ENCODE measurements at regions not wholly inside any gene's neighbourhood (a gene's known extent, or its start where the extent isn't known, plus 50 kb on each side); places are given as distances from the start of the nearest gene placed in this dataset.
"Not testable (repeated sequence)": the region's sequence is repeated elsewhere in the genome, so short reads cannot be mapped to it uniquely, and the experiment has no call there.

GRCh38 chrX:151099001-151099400 is 77.4 kb upstream of the GPR50 start:
- Histone ChIP-seq H3K14ac (ENCODE audit: low read length) (no peak overlapping the region), H3K18ac (ENCODE audit: low read length) (no peak overlapping the region), H2AFZ (ENCODE audit: low read length) (no peak overlapping the region), H3K79me1 (ENCODE audit: low read depth, low read length) (no peaks in the 10 kb centered on the region), H3K27me3 (ENCODE audit: control insufficient read depth in 3 of 3, insufficient read depth in 3 of 3, low read depth in 1 of 3, low read length in 3 of 3) (no peaks in the 10 kb centered on the region), H4K91ac (ENCODE audit: low read depth, low read length, poor library complexity) (no peak overlapping the region), H3K4me1 (ENCODE audit: control insufficient read depth in 2 of 2, insufficient read depth in 1 of 2, low read depth in 1 of 2, low read length in 2 of 2) (no peaks in the 10 kb centered on the region), H3K9ac (ENCODE audit: low read depth, low read length, poor library complexity) (no peak overlapping the region), H2BK5ac (ENCODE audit: low read length) (no peak overlapping the region), H2BK120ac (ENCODE audit: low read depth, low read length) (no peak overlapping the region), H3K4me3 (ENCODE audit: low read length in 2 of 2) (no peak overlapping the region), H3K36me3 (replicated peaks in 1 of 2; ENCODE audit: control insufficient read depth in 2 of 2, insufficient read depth in 2 of 2, low read length in 2 of 2) (no peaks in the 10 kb centered on the region), H3K4ac (ENCODE audit: low read length) (no peak overlapping the region), H2BK15ac (ENCODE audit: low read length) (no peak overlapping the region), H2BK12ac (ENCODE audit: low read length) (no peak overlapping the region), H2AK5ac (ENCODE audit: low read depth, low read length) (no peak overlapping the region), H3K27ac (replicated peaks; ENCODE audit: low read length) (no peak overlapping the region), H3K23ac (ENCODE audit: low read depth, low read length, poor library complexity) (no peak overlapping the region), H3K9me3 (replicated peaks in 1 of 2; ENCODE audit: control insufficient read depth in 2 of 2, insufficient read depth in 1 of 2, low read depth in 1 of 2, low read length in 2 of 2) (no peaks in the 10 kb centered on the region), H4K8ac (ENCODE audit: low read depth, low read length) (no peak overlapping the region), H3K4me2 (ENCODE audit: insufficient read depth, low read length, poor library complexity, severe bottlenecking) (no peak overlapping the region)
- no CpG with 5 or more reads among the region's 6 CpGs for WGBS, 2 donors (ENCODE audit: extremely low coverage in 2 of 2, insufficient read length in 2 of 2, insufficient replicate concordance in 1 of 2)
- DNase-seq (ENCODE audit: low spot score): no peak

DNA sequence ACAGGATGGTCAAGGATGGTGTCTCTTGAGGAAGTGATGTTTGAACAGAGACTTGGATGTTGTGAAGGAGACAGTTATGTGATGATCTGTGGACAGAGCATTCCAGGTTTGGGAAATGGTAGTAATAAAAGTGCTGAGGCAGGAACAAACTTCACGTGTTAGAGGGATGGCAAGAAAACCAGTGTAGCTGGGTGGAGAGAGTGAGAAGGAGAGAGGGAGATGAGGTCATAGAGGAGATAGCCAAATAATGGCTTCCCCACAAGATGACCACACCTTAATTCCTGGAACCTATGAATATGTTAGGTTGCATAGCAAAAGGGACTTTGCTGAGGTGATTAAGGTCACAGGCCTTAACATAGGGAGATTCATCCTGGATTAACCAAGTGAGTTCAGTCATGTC is 75.6 kb upstream of the GPR50 start:
- no peak overlapping the region for H3K9ac ChIP-seq (ENCODE audit: low read depth, low read length, poor library complexity)
- no peak overlapping the region for H2BK5ac ChIP-seq (ENCODE audit: low read length)
- H3K18ac ChIP-seq (ENCODE audit: low read length): no peak overlapping the region
- H3K36me3 ChIP-seq (replicated peaks in 1 of 2; ENCODE audit: control insufficient read depth in 2 of 2, insufficient read depth in 2 of 2, low read length in 2 of 2): no peaks in the 10 kb centered on the region
- H3K23ac ChIP-seq (ENCODE audit: low read depth, low read length, poor library complexity): no peak overlapping the region
- no peak overlapping the region for H3K4me2 ChIP-seq (ENCODE audit: insufficient read depth, low read length, poor library complexity, severe bottlenecking)
- no peak overlapping the region for H3K4ac ChIP-seq (ENCODE audit: low read length)
- H2BK120ac ChIP-seq (ENCODE audit: low read depth, low read length): no peak overlapping the region
- H3K27ac ChIP-seq (replicated peaks; ENCODE audit: low read length): no peak overlapping the region
- H4K8ac ChIP-seq (ENCODE audit: low read depth, low read length): no peak overlapping the region
- no CpG with 5 or more reads among the region's 1 CpG for WGBS, 2 donors (ENCODE audit: extremely low coverage in 2 of 2, insufficient read length in 2 of 2, insufficient replicate concordance in 1 of 2)
- no peaks in the 10 kb centered on the region for H3K9me3 ChIP-seq (replicated peaks in 1 of 2; ENCODE audit: control insufficient read depth in 2 of 2, insufficient read depth in 1 of 2, low read depth in 1 of 2, low read length in 2 of 2)
- no peaks in the 10 kb centered on the region for H3K4me1 ChIP-seq (ENCODE audit: control insufficient read depth in 2 of 2, insufficient read depth in 1 of 2, low read depth in 1 of 2, low read length in 2 of 2)
- H2BK15ac ChIP-seq (ENCODE audit: low read length): no peak overlapping the region
- DNase-seq (ENCODE audit: low spot score): no peak
- no peak overlapping the region for H2BK12ac ChIP-seq (ENCODE audit: low read length)
- H3K27me3 ChIP-seq (ENCODE audit: control insufficient read depth in 3 of 3, insufficient read depth in 3 of 3, low read depth in 1 of 3, low read length in 3 of 3): no peaks in the 10 kb centered on the region
- no peak overlapping the region for H3K14ac ChIP-seq (ENCODE audit: low read length)
- H4K91ac ChIP-seq (ENCODE audit: low read depth, low read length, poor library complexity): no peak overlapping the region
- H2AK5ac ChIP-seq (ENCODE audit: low read depth, low read length): no peak overlapping the region
- no peak overlapping the region for H2AFZ ChIP-seq (ENCODE audit: low read length)
- H3K79me1 ChIP-seq (ENCODE audit: low read depth, low read length): no peaks in the 10 kb centered on the region
- no peak overlapping the region for H3K4me3 ChIP-seq (ENCODE audit: low read length in 2 of 2)

DNA sequence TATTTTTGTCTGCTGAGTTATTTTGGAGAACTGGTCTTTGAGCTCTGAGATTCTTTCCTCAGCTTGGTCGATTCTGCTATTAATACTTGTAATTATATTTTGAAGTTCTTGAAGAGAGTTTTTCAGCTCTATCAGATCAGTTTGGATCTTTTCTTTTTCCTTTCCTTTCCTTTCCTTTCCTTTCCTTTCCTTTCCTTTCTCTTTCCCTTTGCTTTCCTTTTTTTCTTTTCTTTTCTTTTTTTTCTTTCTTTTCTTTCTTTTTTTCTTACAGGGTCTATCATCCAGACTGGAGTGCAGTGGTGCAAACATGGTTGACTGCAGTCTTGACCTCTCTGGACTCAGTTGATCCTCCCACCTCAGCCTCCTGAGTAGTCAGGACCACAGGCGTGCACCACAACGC is 63.2 kb upstream of the GPR50 start:
- not testable (repeated sequence) for H3K4me1 ChIP-seq (ENCODE audit: control insufficient read depth in 2 of 2, insufficient read depth in 1 of 2, low read depth in 1 of 2, low read length in 2 of 2); H2AK5ac ChIP-seq (ENCODE audit: low read depth, low read length); H3K9ac ChIP-seq (ENCODE audit: low read depth, low read length, poor library complexity); H3K27me3 ChIP-seq (ENCODE audit: control insufficient read depth in 3 of 3, insufficient read depth in 3 of 3, low read depth in 1 of 3, low read length in 3 of 3); H3K36me3 ChIP-seq (replicated peaks in 1 of 2; ENCODE audit: control insufficient read depth in 2 of 2, insufficient read depth in 2 of 2, low read length in 2 of 2); H3K4me2 ChIP-seq (ENCODE audit: insufficient read depth, low read length, poor library complexity, severe bottlenecking); H4K91ac ChIP-seq (ENCODE audit: low read depth, low read length, poor library complexity); H3K79me1 ChIP-seq (ENCODE audit: low read depth, low read length); H3K4ac ChIP-seq (ENCODE audit: low read length); H2BK12ac ChIP-seq (ENCODE audit: low read length); H2BK5ac ChIP-seq (ENCODE audit: low read length); H4K8ac ChIP-seq (ENCODE audit: low read depth, low read length); H3K18ac ChIP-seq (ENCODE audit: low read length); DNase-seq (ENCODE audit: low spot score); H3K9me3 ChIP-seq (replicated peaks in 1 of 2; ENCODE audit: control insufficient read depth in 2 of 2, insufficient read depth in 1 of 2, low read depth in 1 of 2, low read length in 2 of 2); H3K14ac ChIP-seq (ENCODE audit: low read length); H3K4me3 ChIP-seq (ENCODE audit: low read length in 2 of 2); H3K27ac ChIP-seq (replicated peaks; ENCODE audit: low read length); H2BK120ac ChIP-seq (ENCODE audit: low read depth, low read length); H2BK15ac ChIP-seq (ENCODE audit: low read length); H2AFZ ChIP-seq (ENCODE audit: low read length); H3K23ac ChIP-seq (ENCODE audit: low read depth, low read length, poor library complexity)
- WGBS, 2 donors (ENCODE audit: extremely low coverage in 2 of 2, insufficient read length in 2 of 2, insufficient replicate concordance in 1 of 2): no CpG with 5 or more reads among the region's 3 CpGs
